H9 (cell line): ENCODE measurements at regions not wholly inside any gene's neighbourhood (a gene's known extent, or its start where the extent isn't known, plus 50 kb on each side); places are given as distances from the start of the nearest gene placed in this dataset.

Source experiments
- DNase-seq: peaks from one replicate; pipeline ENCODE4 v3.0.0-alpha.2; 2017
- H2AFZ ChIP-seq: one replicate; pipeline ENCODE4 v1.6.1; 2013; ENCODE audit warnings: mild to moderate bottlenecking, low read length, control low read depth, moderate library complexity
- H2AK5ac ChIP-seq: 2 replicates; pipeline ENCODE4 v1.6.1; 2013; ENCODE audit warnings: low read length, control low read depth, mixed read lengths; ENCODE audit not compliant: insufficient read length
- H2BK120ac ChIP-seq: one replicate; pipeline ENCODE4 v1.6.1; 2013; ENCODE audit warnings: low read depth, mild to moderate bottlenecking, low read length, control low read depth, inconsistent platforms; ENCODE audit not compliant: poor library complexity, severe bottlenecking
- H2BK12ac ChIP-seq: 2 replicates; pipeline ENCODE4 v1.6.1; 2013; ENCODE audit warnings: low read length, control low read depth, mixed read lengths, low read depth; ENCODE audit not compliant: insufficient read length
- H2BK15ac ChIP-seq: 2 replicates; pipeline ENCODE4 v1.6.1; 2013; ENCODE audit warnings: low read depth, low read length, control low read depth
- H2BK20ac ChIP-seq: one replicate; pipeline ENCODE4 v1.6.1; 2013; ENCODE audit warnings: low read depth, mild to moderate bottlenecking, low read length, control low read depth, inconsistent platforms; ENCODE audit not compliant: poor library complexity, severe bottlenecking
- H2BK5ac ChIP-seq: 2 replicates; pipeline ENCODE4 v1.6.1; 2013; ENCODE audit warnings: low read length, control low read depth, mixed read lengths; ENCODE audit not compliant: insufficient read length
- H3K14ac ChIP-seq: 2 replicates; pipeline ENCODE4 v1.6.1; 2013; ENCODE audit warnings: low read length, control low read depth; ENCODE audit not compliant: insufficient read depth
- H3K18ac ChIP-seq: 2 replicates; pipeline ENCODE4 v1.6.1; 2013; ENCODE audit warnings: low read depth, mild to moderate bottlenecking, mixed read lengths, low read length, control low read depth; ENCODE audit not compliant: insufficient read length
- H3K23ac ChIP-seq: 2 replicates; pipeline ENCODE4 v1.6.1; 2013; ENCODE audit warnings: low read length, control low read depth, mixed read lengths, low read depth; ENCODE audit not compliant: insufficient read length
- H3K23me2 ChIP-seq: 2 replicates; pipeline ENCODE4 v1.6.1; 2013; ENCODE audit warnings: low read depth, mild to moderate bottlenecking, mixed read lengths, low read length, control low read depth; ENCODE audit not compliant: insufficient read length, poor library complexity, severe bottlenecking
- H3K27ac ChIP-seq: 2 replicates; pipeline ENCODE4 v1.5.1; 2013; ENCODE audit warnings: low read length, control low read depth, mixed read lengths, low read depth; ENCODE audit not compliant: insufficient read length
- H3K27me3 ChIP-seq: 2 replicates; pipeline ENCODE4 v1.6.1; 2013; ENCODE audit warnings: low read length, control low read depth, inconsistent platforms; ENCODE audit not compliant: insufficient read depth
- H3K4ac ChIP-seq: 2 replicates; pipeline ENCODE4 v1.6.1; 2013; ENCODE audit warnings: low read depth, mild to moderate bottlenecking, control low read depth, inconsistent platforms, low read length, moderate library complexity
- H3K4me1 ChIP-seq: 2 replicates; pipeline ENCODE4 v1.6.1; 2013; ENCODE audit warnings: low read length, control low read depth, inconsistent platforms; ENCODE audit not compliant: insufficient read depth
- H3K4me2 ChIP-seq: 2 replicates; pipeline ENCODE4 v1.6.1; 2013; ENCODE audit warnings: low read length, control low read depth, mixed read lengths; ENCODE audit not compliant: insufficient read length, insufficient read depth
- H3K56ac ChIP-seq: 2 replicates; pipeline ENCODE4 v1.6.1; 2013; ENCODE audit warnings: low read depth, mild to moderate bottlenecking, mixed read lengths, low read length, control low read depth; ENCODE audit not compliant: insufficient read length
- H3K79me1 ChIP-seq: 2 replicates; pipeline ENCODE4 v1.6.1; 2013; ENCODE audit warnings: low read depth, mild to moderate bottlenecking, moderate library complexity, low read length, control low read depth, inconsistent platforms; ENCODE audit not compliant: insufficient read depth, poor library complexity, severe bottlenecking
- H3K79me2 ChIP-seq: 2 replicates; pipeline ENCODE4 v1.6.1; 2013; ENCODE audit warnings: low read length, control low read depth, inconsistent platforms; ENCODE audit not compliant: insufficient read depth
- H3K9ac ChIP-seq: 2 replicates; pipeline ENCODE4 v1.6.1; 2013; ENCODE audit warnings: low read length, control low read depth, mixed read lengths; ENCODE audit not compliant: insufficient read length; ENCODE audit errors: extremely low read depth
- H3K9me3 ChIP-seq: one replicate; pipeline ENCODE4 v1.6.1; 2013; ENCODE audit warnings: low read depth, low read length, inconsistent platforms; ENCODE audit not compliant: control insufficient read depth
- H3T11ph ChIP-seq: one replicate; pipeline ENCODE4 v1.6.1; 2013; ENCODE audit warnings: mild to moderate bottlenecking, low read length, control low read depth, inconsistent platforms
- H4K20me1 ChIP-seq: one replicate; pipeline ENCODE4 v1.6.1; 2013; ENCODE audit not compliant: control insufficient read depth, insufficient read length, insufficient read depth
- H4K5ac ChIP-seq: 2 replicates; pipeline ENCODE4 v1.6.1; 2013; ENCODE audit warnings: low read depth, mild to moderate bottlenecking, mixed read lengths, low read length, control low read depth; ENCODE audit not compliant: insufficient read length
- H4K8ac ChIP-seq: replicated peaks from 2 replicates; pipeline ENCODE4 v1.6.1; 2013; ENCODE audit warnings: low read length, control low read depth, mixed read lengths, low read depth; ENCODE audit not compliant: insufficient read length
- H4K91ac ChIP-seq: 2 replicates; pipeline ENCODE4 v1.6.1; 2013; ENCODE audit warnings: low read depth, mild to moderate bottlenecking, moderate library complexity, mixed read lengths, low read length, control low read depth; ENCODE audit not compliant: insufficient read length
- H3K27ac Mint-ChIP-seq, 3 experiments: 2 replicates in 2 of 3; 3 replicates in 1 of 3; pipeline ENCODE4 v1.8.0; 2020 to 2021; ENCODE audit warnings: mixed read lengths in 3 of 3, mild to moderate bottlenecking in 1 of 3, moderate library complexity in 1 of 3
- H3K27me3 Mint-ChIP-seq: 2 replicates; pipeline ENCODE4 v1.8.0; 2021; ENCODE audit warnings: low read depth, mild to moderate bottlenecking, moderate library complexity, mixed read lengths
- H3K36me3 Mint-ChIP-seq, 3 experiments: 2 replicates in 2 of 3; 3 replicates in 1 of 3; pipeline ENCODE4 v1.8.0; 2020 to 2021; ENCODE audit warnings: low read depth in 3 of 3, mixed read lengths in 3 of 3; ENCODE audit not compliant: insufficient read depth in 1 of 3
- H3K4me1 Mint-ChIP-seq, 2 experiments: 2 replicates each; pipeline ENCODE4 v1.8.0; 2020; ENCODE audit warnings: mixed read lengths in 2 of 2
- H3K4me3 Mint-ChIP-seq, 2 experiments: 2 replicates in 1 of 2; 3 replicates in 1 of 2; pipeline ENCODE4 v1.8.0; 2020 to 2021; ENCODE audit warnings: mild to moderate bottlenecking in 2 of 2, mixed read lengths in 2 of 2, moderate library complexity in 1 of 2
- H3K9me3 Mint-ChIP-seq, 2 experiments: 2 replicates in 1 of 2; 3 replicates in 1 of 2; pipeline ENCODE4 v1.8.0; 2020; ENCODE audit warnings: mild to moderate bottlenecking in 2 of 2, mixed read lengths in 2 of 2, moderate library complexity in 1 of 2
- WGBS: extraction: QIAGEN DNeasy Blood & Tissue Kit; methylation state at CpG from one replicate; pipeline ENCODE4 v1.1.7; 2013; ENCODE audit warnings: missing lambda C conversion rate, low lambda C conversion rate, mixed read lengths; ENCODE audit not compliant: insufficient read length; ENCODE audit errors: extremely low coverage; 5-methylcytosine and 5-hydroxymethylcytosine counted together
- TF ChIP-seq, protein P1 (sequence below): fragments of 200-600 bp; sonication (generic); conservative IDR thresholded peaks from 3 replicates; pipeline ENCODE4 v1.8.0; 2021; ENCODE audit warnings: antibody characterized with exemption, mild to moderate bottlenecking

DNA sequence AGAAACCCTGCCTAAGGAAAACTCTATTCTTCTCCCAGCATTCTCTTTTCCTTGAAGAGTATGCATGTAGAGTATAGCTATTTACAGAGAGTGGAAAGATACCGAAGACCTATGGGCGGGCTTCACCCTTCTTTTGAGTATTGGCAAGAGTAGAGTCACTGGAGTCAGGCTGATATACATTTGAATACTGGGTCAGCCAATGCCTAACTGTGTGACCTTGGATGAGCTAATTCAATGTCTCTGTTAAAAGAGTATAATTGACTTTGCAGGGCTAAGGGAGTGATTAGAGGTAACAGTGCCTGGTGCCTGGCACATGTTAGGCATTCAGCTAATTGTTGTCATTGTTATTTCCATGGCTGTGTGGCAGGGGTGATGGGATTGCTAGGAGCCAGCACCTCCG, 75.6 kb downstream of the TUSC7 start:
- Histone ChIP-seq H3K56ac (no peak overlapping the region), H2BK15ac (no peak overlapping the region), H2AK5ac (no peak overlapping the region), H3K18ac (no peak overlapping the region), H4K8ac (no peak overlapping the region), H3K14ac (no peak overlapping the region), H4K20me1 (no peaks in the 10 kb centered on the region), H2AFZ (no peak overlapping the region), H3K4me1 (peaks cover 10% of the 10 kb centered on the region), H4K5ac (no peak overlapping the region), H2BK12ac (no peak overlapping the region), H3K4ac (no peak overlapping the region), H3K27ac (no peak overlapping the region), H3K9me3 (no peaks in the 10 kb centered on the region), H3K79me2 (no peaks in the 10 kb centered on the region), H2BK20ac (no peak overlapping the region), H3K79me1 (no peaks in the 10 kb centered on the region), H3T11ph (no peak overlapping the region), H3K23ac (no peak overlapping the region), H2BK120ac (no peak overlapping the region), H3K4me2 (no peak overlapping the region), H3K27me3 (no peaks in the 10 kb centered on the region), H2BK5ac (no peak overlapping the region), H3K9ac (no peak overlapping the region), H3K23me2 (no peaks in the 10 kb centered on the region), H4K91ac (no peak overlapping the region)
- Mint-ChIP-seq H3K27me3 (no peaks in the 10 kb centered on the region), H3K27ac (peak overlapping the region in 1 of 3 experiments; percentile 66; a peak in 1 of 7 replicates), H3K4me3 (no peak overlapping the region), H3K9me3 (no peaks in the 10 kb centered on the region), H3K4me1 (peaks cover 18 to 32% of the 10 kb centered on the region in 2 experiments), H3K36me3 (no peaks in the 10 kb centered on the region)
- TF ChIP-seq, protein P1, sequence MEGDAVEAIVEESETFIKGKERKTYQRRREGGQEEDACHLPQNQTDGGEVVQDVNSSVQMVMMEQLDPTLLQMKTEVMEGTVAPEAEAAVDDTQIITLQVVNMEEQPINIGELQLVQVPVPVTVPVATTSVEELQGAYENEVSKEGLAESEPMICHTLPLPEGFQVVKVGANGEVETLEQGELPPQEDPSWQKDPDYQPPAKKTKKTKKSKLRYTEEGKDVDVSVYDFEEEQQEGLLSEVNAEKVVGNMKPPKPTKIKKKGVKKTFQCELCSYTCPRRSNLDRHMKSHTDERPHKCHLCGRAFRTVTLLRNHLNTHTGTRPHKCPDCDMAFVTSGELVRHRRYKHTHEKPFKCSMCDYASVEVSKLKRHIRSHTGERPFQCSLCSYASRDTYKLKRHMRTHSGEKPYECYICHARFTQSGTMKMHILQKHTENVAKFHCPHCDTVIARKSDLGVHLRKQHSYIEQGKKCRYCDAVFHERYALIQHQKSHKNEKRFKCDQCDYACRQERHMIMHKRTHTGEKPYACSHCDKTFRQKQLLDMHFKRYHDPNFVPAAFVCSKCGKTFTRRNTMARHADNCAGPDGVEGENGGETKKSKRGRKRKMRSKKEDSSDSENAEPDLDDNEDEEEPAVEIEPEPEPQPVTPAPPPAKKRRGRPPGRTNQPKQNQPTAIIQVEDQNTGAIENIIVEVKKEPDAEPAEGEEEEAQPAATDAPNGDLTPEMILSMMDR = no peak
- peak; percentile 28 for DNase-seq
- no CpG with 5 or more reads among the region's 3 CpGs for WGBS
